Neural crest cell (in vitro differentiated cells): ENCODE measurements at regions not wholly inside any gene's neighbourhood (a gene's known extent, or its start where the extent isn't known, plus 50 kb on each side); places are given as distances from the start of the nearest gene placed in this dataset.
"Not testable (repeated sequence)": the region's sequence is repeated elsewhere in the genome, so short reads cannot be mapped to it uniquely, and the experiment has no call there.

Experiments used
- DNase-seq: peaks from one replicate; pipeline ENCODE4 v3.0.0; 2021; ENCODE audit warnings: low read depth, mixed read lengths, low spot score
- H3K27ac Mint-ChIP-seq: one replicate; pipeline ENCODE4 v1.8.0; 2021; ENCODE audit warnings: mild to moderate bottlenecking, mixed read lengths; ENCODE audit not compliant: unreplicated experiment
- H3K27me3 Mint-ChIP-seq: 2 replicates; pipeline ENCODE4 v1.8.0; 2021; ENCODE audit warnings: low read depth, mild to moderate bottlenecking, mixed read lengths
- H3K36me3 Mint-ChIP-seq: 2 replicates; pipeline ENCODE4 v1.8.0; 2021; ENCODE audit warnings: low read depth, mild to moderate bottlenecking, mixed read lengths
- H3K4me1 Mint-ChIP-seq: 2 replicates; pipeline ENCODE4 v1.8.0; 2021; ENCODE audit warnings: mixed read lengths
- H3K4me3 Mint-ChIP-seq: one replicate; pipeline ENCODE4 v1.8.0; 2021; ENCODE audit warnings: mild to moderate bottlenecking, mixed read lengths
- H3K9me3 Mint-ChIP-seq: 2 replicates; pipeline ENCODE4 v1.8.0; 2021; ENCODE audit warnings: mixed read lengths
- TF ChIP-seq, protein P1 (sequence below): fragments of 200-600 bp; sonication (generic); conservative IDR thresholded peaks from 2 replicates; pipeline ENCODE4 v1.5.0; 2021; ENCODE audit warnings: antibody characterized with exemption, mild to moderate bottlenecking

DNA sequence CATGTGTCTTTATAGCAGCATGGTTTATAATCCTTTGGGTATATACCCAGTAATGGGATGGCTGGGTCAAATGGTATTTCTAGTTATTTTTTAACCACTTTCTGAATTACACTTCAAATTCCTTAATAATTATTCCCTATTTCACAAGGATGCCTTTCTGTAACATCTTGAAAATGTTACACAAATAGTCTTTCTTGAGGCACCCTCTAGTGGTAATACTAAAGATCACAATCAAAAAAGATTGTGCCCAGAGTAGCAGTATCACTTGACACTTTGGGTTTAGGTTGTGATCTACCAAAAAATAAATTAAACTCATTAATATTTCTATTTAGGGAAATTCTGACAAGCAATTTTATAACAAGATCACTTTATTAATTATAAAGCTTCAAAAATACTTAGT is 74.0 kb upstream of the TEKT4 start:
- not testable (repeated sequence) for DNase-seq, H3K4me1 Mint-ChIP-seq

More for the DNA sequence above, 74.0 kb upstream of the TEKT4 start:
- TF ChIP-seq, protein P1, sequence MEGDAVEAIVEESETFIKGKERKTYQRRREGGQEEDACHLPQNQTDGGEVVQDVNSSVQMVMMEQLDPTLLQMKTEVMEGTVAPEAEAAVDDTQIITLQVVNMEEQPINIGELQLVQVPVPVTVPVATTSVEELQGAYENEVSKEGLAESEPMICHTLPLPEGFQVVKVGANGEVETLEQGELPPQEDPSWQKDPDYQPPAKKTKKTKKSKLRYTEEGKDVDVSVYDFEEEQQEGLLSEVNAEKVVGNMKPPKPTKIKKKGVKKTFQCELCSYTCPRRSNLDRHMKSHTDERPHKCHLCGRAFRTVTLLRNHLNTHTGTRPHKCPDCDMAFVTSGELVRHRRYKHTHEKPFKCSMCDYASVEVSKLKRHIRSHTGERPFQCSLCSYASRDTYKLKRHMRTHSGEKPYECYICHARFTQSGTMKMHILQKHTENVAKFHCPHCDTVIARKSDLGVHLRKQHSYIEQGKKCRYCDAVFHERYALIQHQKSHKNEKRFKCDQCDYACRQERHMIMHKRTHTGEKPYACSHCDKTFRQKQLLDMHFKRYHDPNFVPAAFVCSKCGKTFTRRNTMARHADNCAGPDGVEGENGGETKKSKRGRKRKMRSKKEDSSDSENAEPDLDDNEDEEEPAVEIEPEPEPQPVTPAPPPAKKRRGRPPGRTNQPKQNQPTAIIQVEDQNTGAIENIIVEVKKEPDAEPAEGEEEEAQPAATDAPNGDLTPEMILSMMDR, result peak; percentile 49
- H3K9me3 Mint-ChIP-seq, H3K27ac Mint-ChIP-seq, H3K4me3 Mint-ChIP-seq, H3K36me3 Mint-ChIP-seq, H3K27me3 Mint-ChIP-seq: not testable (repeated sequence)
